Stimulated activated CD4-positive, alpha-beta T cell treated with anti-CD3 and anti-CD28 coated beads, Interleukin-2, amount 100 ng/mL, for 24 hours (primary cell): ENCODE measurements at regions not wholly inside any gene's neighbourhood (a gene's known extent, or its start where the extent isn't known, plus 50 kb on each side); places are given as distances from the start of the nearest gene placed in this dataset.
A peak's percentile ranks its signal among the peaks of the same experiment; 100 is the strongest.
"Not testable (repeated sequence)": the region's sequence is repeated elsewhere in the genome, so short reads cannot be mapped to it uniquely, and the experiment has no call there.

Source experiments
- DNase-seq, 2 donors: peaks; one replicate each; pipeline ENCODE4 v3.0.0-alpha.2; 2020

GRCh38 chr12:38016602-38017001 is 300.0 kb upstream of the ALG10B start:
- no peak for DNase-seq

GRCh38 chr12:38025916-38026315 is 290.7 kb upstream of the ALG10B start:
- DNase-seq: no peak

GRCh38 chr12:38053113-38053512 is 263.5 kb upstream of the ALG10B start:
- no peak for DNase-seq

GRCh38 chr12:38053655-38054464 is 262.7 kb upstream of the ALG10B start:
- DNase-seq: peak in 1 of 2 donors; percentile 9

- no peak for DNase-seq
These were observed 259.6 kb upstream of the ALG10B start for GRCh38 chr12:38056701-38057689.

- no peak for DNase-seq
These were observed 216.9 kb upstream of the ALG10B start for GRCh38 chr12:38099686-38100085.

GRCh38 chr12:38101753-38102152 is 214.8 kb upstream of the ALG10B start:
- DNase-seq: no peak

- no peak for DNase-seq
These were observed 214.4 kb upstream of the ALG10B start for GRCh38 chr12:38102197-38102596.

- no peak for DNase-seq
These were observed 206.4 kb upstream of the ALG10B start for GRCh38 chr12:38110026-38110699.

- no peak for DNase-seq
These were observed 202.6 kb upstream of the ALG10B start for GRCh38 chr12:38113991-38114390.

GRCh38 chr12:38116968-38117367 is 199.6 kb upstream of the ALG10B start:
- no peak for DNase-seq

GRCh38 chr12:38118632-38119031 is 197.9 kb upstream of the ALG10B start:
- DNase-seq: no peak

GRCh38 chr12:38120438-38120837 is 196.1 kb upstream of the ALG10B start:
- DNase-seq: no peak

- not testable (repeated sequence) for DNase-seq
These were observed 193.5 kb upstream of the ALG10B start for GRCh38 chr12:38123028-38123427.

- no peak for DNase-seq
These were observed 192.9 kb upstream of the ALG10B start for GRCh38 chr12:38123566-38124246.

GRCh38 chr12:38124247-38125012 is 192.1 kb upstream of the ALG10B start:
- DNase-seq: no peak

- no peak for DNase-seq
These were observed 184.4 kb upstream of the ALG10B start for GRCh38 chr12:38132139-38132538.

- no peak for DNase-seq
These were observed 179.3 kb upstream of the ALG10B start for GRCh38 chr12:38137287-38137686.

- DNase-seq: no peak
These were observed 178.9 kb upstream of the ALG10B start for GRCh38 chr12:38137716-38138115.

GRCh38 chr12:38138225-38139221 is 178.1 kb upstream of the ALG10B start:
- peak; percentile 69 to 81 for DNase-seq
